ENCODE measurements at regions not wholly inside any gene's neighbourhood (a gene's known extent, or its start where the extent isn't known, plus 50 kb on each side); places are given as distances from the start of the nearest gene placed in this dataset.

DNA sequence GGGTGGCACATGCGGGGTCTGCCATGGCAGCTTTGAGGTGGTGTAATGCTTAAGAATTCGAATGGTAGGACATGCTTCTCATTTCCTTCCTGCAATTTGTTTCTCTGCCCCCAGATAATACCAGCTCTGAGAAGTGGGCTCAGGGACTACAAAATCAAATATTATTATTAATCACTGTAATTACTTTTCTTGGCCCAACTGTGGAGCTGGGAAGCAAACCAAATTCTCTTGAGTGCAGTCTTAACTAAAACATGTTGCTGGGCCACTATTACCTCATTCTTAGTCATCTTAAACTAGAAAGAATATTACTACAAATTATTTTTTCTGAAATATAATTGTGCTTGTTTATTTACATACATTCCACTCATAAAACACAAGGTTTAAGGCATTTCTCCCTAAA lies 566.7 kb upstream of the NRP1 start:
- TF ChIP-seq, protein P1, sequence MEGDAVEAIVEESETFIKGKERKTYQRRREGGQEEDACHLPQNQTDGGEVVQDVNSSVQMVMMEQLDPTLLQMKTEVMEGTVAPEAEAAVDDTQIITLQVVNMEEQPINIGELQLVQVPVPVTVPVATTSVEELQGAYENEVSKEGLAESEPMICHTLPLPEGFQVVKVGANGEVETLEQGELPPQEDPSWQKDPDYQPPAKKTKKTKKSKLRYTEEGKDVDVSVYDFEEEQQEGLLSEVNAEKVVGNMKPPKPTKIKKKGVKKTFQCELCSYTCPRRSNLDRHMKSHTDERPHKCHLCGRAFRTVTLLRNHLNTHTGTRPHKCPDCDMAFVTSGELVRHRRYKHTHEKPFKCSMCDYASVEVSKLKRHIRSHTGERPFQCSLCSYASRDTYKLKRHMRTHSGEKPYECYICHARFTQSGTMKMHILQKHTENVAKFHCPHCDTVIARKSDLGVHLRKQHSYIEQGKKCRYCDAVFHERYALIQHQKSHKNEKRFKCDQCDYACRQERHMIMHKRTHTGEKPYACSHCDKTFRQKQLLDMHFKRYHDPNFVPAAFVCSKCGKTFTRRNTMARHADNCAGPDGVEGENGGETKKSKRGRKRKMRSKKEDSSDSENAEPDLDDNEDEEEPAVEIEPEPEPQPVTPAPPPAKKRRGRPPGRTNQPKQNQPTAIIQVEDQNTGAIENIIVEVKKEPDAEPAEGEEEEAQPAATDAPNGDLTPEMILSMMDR (IDR thresholded peaks at IDR 0.05): no peak
- no peak for TF ChIP-seq ZFX (IDR thresholded peaks at IDR 0.05; ENCODE audit: borderline replicate concordance)
- H3K27ac ChIP-seq: no peak overlapping the region

DNA sequence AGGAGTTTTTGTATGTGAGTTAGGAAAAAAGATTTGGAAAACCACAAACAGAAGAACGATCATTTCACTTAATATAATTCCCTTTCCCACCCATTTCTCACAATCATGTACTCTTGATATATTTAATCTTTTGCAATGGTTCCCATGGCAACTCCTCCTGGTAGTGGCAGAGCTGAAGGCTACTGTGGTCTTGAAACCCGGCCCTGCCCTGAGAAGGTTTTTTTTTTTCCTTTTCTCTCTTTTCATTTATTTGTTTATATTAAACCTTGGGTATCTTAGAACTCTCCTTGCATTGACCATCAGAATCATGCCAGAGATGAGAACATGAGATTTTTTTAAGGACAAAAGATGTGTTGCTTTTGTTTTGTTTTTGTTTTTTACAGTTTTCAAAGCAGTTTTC lies 566.1 kb upstream of the NRP1 start:
- TF ChIP-seq, protein P1 (IDR thresholded peaks at IDR 0.05): no peak
- TF ChIP-seq ZFX (IDR thresholded peaks at IDR 0.05; ENCODE audit: borderline replicate concordance): no peak
- no peak overlapping the region for H3K27ac ChIP-seq

DNA sequence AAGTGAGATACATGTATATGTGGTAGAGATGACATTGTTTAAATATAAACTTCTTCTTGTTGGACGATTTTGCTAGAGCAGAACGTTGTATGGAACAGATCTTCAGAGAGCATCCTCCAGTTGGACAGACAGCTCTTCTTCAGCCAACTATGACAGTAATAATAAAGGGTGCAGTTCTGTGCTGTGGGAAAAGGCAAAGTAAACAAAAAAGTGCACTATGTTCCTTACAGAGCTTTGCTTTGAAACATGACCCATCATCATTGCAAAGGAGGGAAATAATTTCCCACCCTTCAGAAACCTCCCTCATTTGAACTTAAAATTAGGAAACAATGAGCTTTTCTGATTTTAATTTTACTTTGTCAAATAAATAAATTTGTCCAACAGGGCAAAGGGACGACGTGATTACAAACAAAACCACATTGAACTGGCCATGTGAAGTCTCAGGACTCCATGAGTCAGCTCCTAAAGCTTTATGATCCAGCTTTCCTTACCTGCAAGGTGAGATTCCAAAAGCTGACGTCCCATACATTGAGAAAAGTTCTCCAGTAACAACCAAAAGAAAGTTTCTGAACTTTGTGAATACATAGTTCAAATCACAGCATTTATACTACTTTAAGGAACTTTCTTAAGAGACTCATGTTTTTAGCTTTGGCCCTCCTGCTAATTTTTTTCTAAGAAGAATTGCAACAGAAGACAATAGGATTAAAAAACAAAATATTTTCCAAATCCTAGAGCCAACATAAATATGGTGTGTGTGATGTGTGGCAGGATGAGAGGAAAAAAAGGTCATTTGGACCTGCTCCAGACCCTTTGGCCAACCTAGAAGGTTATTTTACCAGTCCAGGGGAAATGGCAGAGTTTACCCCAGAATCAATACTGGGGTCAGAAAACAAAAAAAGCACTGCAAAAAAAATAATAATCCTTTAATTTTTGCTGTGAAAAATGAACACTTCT lies 565.4 kb upstream of the NRP1 start:
- H3K27ac ChIP-seq: peak overlapping the region; percentile 52

DNA sequence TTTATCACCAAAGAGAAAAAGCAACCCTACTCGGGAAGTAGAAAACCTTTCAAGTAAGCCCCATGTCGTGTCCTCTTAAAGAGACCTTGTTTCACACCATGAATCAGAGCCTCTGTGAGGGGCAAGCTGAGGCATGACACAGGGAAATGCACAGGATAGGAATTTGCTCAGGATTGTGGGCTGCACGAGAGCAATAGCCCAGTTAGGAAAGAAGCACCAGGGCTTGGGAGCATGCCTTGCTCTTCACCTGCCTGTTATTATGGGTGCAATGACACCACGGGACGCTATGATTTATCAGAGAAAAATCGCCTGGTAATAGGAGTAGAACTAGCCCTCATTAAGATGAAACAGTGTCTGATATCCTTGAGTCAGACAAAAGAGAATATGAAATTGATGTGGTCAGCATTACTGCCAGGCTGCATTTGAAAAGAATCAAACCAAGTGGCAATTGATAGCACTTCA lies 562.9 kb upstream of the NRP1 start:
- H3K27ac ChIP-seq: no peak overlapping the region
- no peak for TF ChIP-seq ZFX (IDR thresholded peaks at IDR 0.05; ENCODE audit: borderline replicate concordance)
- TF ChIP-seq, protein P1 (IDR thresholded peaks at IDR 0.05): no peak

More for the DNA sequence above, 565.4 kb upstream of the NRP1 start:
- no peak for TF ChIP-seq ZFX (IDR thresholded peaks at IDR 0.05; ENCODE audit: borderline replicate concordance)
- TF ChIP-seq, protein P1 (IDR thresholded peaks at IDR 0.05): no peak

DNA sequence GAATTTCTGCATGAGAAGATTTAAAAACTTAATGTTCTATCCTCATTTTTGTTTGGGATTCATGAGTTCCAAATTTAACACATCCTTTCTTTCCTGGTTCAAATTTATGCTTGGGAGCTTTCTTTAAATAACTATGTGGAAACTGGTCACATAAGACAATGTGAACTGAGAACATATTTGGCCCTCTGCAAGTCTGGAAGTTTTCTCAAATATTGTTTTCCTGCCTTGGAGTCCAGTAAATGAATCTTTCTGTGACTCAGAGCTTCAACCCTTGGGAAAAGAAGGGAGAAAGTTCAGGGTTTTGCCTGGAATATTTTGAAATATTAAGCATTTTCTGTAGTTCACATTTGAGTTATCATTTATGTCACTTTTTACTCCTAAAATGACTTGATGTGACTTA lies 559.0 kb upstream of the NRP1 start:
- no peak overlapping the region for H3K27ac ChIP-seq
- TF ChIP-seq ZFX (IDR thresholded peaks at IDR 0.05; ENCODE audit: borderline replicate concordance): no peak
- TF ChIP-seq, protein P1 (IDR thresholded peaks at IDR 0.05): no peak

DNA sequence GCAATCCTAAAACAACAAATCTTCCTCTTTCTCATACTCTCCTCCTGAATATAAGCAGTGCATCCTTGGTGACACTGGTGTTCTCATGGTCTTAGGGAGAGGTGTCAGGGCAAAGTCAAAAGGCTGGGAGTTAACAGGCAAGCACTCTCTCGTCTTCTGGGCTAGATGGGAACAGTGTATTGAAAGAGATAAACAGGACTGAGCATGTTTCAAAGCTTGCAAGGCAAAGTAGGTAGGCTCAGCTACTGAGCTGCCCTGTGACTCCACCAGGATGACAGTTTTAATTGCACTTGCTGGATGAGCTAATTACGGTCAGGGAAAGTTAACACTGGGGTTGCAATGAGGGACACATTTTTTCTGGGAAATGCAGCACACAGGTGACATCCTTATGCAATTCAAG lies 554.9 kb upstream of the NRP1 start:
- no peak overlapping the region for H3K27ac ChIP-seq
- TF ChIP-seq, protein P1 (IDR thresholded peaks at IDR 0.05): no peak
- no peak for TF ChIP-seq ZFX (IDR thresholded peaks at IDR 0.05; ENCODE audit: borderline replicate concordance)

DNA sequence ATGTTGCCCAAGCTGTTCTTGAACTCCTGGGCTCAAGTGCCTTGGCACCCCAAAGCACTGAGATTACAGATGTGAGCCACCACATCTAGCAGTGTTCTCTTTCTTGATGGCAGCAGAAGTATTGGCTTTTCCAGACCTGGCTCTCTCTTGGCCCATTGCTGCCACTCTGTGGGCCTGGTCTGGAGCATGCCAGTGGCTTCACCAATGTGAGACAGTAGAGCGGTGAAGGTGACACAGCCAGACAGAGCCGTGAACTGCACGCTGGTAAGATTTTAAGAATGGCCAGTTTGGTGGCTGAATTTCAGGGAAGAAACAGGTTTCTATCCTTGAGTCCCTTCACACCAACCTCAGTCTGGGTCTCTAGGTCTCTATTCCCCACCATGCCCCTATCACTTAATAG lies 552.7 kb upstream of the NRP1 start:
- no peak overlapping the region for H3K27ac ChIP-seq
- TF ChIP-seq, protein P1 (IDR thresholded peaks at IDR 0.05): no peak
- no peak for TF ChIP-seq ZFX (IDR thresholded peaks at IDR 0.05; ENCODE audit: borderline replicate concordance)
